ENCODE measurements at regions not wholly inside any gene's neighbourhood (a gene's known extent, or its start where the extent isn't known, plus 50 kb on each side); places are given as distances from the start of the nearest gene placed in this dataset.

GRCh38 chr3:106707347-106707746, 669.9 kb upstream of the CCDC54 start:
- no peak for TF ChIP-seq SUZ12 (IDR thresholded peaks at IDR 0.05; ENCODE audit: extremely low read depth, insufficient read depth, insufficient read length)
- TF ChIP-seq ZNF274 (IDR thresholded peaks at IDR 0.05; ENCODE audit: low read depth, low read length) = no peak
- no peak for TF ChIP-seq YY1 (IDR thresholded peaks at IDR 0.05; ENCODE audit: insufficient read depth, insufficient read length)
